ENCODE measurements at regions not wholly inside any gene's neighbourhood (a gene's known extent, or its start where the extent isn't known, plus 50 kb on each side); places are given as distances from the start of the nearest gene placed in this dataset.

DNA sequence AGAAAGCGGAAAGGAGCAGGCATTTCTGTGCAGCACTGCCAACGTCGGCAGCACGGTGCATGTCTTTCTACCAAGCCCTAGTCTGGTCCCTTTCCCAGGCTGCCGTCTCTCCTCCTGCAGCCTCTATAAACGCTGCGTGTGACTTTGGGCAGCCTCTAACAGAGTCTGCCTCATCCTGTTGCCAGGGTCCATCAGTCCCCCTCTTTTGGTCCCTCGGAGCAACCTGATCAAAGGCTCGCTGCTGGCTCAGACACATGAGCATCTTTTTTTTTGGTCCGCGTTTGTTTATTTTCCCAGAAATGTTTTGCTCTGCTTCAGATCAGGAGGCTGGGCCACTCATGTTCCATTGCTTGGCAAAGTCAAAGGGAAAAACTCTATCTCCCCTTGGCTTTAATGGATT, 166.8 kb upstream of the CST7 start:
- no peaks in the 10 kb centered on the region for H3K4me1 ChIP-seq
- no peaks in the 10 kb centered on the region for H3K36me3 ChIP-seq
- intact Hi-C loops (cut with DNase I), result no loop called here
- 67 to 74% methylated on average over 11 of the region's 11 CpGs for WGBS, 2 donors
- TF ChIP-seq CTCF (IDR thresholded peaks at IDR 0.05), result no peak
- H3K9me3 ChIP-seq, result no peaks in the 10 kb centered on the region
- H3K4me3 ChIP-seq, result no peak overlapping the region
- no peaks in the 10 kb centered on the region for H3K27me3 ChIP-seq
- no peak for FAIRE-seq
- peak in 2 of 6 donors; percentile 1 to 26 for DNase-seq
- no peak for ATAC-seq
- no peak overlapping the region for H3K27ac ChIP-seq

GRCh38 chr20:24782801-24783630, 166.1 kb upstream of the CST7 start:
- no peaks in the 10 kb centered on the region for H3K36me3 ChIP-seq
- intact Hi-C loops (cut with DNase I), result no loop called here
- H3K27me3 ChIP-seq, result no peaks in the 10 kb centered on the region
- H3K9me3 ChIP-seq, result no peaks in the 10 kb centered on the region
- ATAC-seq, result no peak
- H3K4me3 ChIP-seq, result no peak overlapping the region
- 71 to 81% methylated on average over 12 of the region's 12 CpGs for WGBS, 2 donors
- TF ChIP-seq CTCF (IDR thresholded peaks at IDR 0.05), result no peak
- H3K27ac ChIP-seq, result no peak overlapping the region
- no peaks in the 10 kb centered on the region for H3K4me1 ChIP-seq
- FAIRE-seq, result no peak
- peak in 2 of 6 donors; percentile 34 to 37 for DNase-seq

DNA sequence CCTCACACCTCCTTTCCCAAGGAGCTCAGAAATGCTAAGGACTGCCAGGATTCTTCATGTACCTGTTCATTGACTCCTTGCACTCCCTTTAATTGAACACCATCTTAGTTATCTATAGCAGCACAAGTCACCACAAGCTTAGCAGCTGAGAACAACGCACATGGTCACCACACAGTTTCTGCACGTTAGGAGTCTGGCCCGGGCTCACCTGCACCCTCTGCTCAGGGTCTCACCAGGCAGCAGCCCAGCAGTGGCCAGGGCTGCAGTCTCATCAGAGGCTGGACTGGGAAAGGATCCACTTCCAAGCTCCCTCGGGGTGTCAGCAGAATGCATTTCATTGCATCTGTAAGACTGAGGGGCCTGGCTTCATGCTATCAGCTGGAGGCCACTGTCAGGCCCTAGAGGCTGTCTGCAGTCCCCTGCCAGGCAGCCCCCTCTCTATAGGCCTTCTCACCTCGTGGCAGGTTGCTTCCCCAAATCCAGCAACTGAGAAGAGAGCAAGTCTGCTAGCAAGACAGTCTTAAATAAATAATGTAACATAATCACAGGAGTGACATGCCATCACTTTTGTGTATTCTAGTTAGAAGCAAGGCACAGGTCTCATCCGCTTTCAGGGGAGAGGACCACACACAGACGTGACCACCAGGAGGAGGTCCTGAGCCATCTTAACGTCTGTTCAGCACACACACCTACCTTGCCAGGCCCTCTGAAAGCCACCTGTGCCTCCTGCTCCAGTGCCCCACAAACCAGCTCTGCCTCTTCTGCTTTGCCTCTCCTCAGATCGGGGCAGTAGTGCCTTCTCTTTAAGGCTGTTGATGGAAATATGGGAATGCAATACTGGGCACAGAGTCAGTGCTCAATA, 165.2 kb upstream of the CST7 start:
- FAIRE-seq (no peak), DNase-seq (peak in 2 of 6 donors; percentile 15 to 25), ATAC-seq (peak in 1 of 4 donors; percentile 51)
- no peaks in the 10 kb centered on the region for H3K9me3 ChIP-seq
- H3K4me1 ChIP-seq, result no peaks in the 10 kb centered on the region
- intact Hi-C loops (cut with DNase I), result no loop called here
- no peaks in the 10 kb centered on the region for H3K27me3 ChIP-seq
- H3K27ac ChIP-seq, result no peak overlapping the region
- no peak overlapping the region for H3K4me3 ChIP-seq
- H3K36me3 ChIP-seq, result no peaks in the 10 kb centered on the region
- no peak for TF ChIP-seq CTCF (IDR thresholded peaks at IDR 0.05)
- 65 to 69% methylated on average over 9 of the region's 9 CpGs for WGBS, 2 donors

DNA sequence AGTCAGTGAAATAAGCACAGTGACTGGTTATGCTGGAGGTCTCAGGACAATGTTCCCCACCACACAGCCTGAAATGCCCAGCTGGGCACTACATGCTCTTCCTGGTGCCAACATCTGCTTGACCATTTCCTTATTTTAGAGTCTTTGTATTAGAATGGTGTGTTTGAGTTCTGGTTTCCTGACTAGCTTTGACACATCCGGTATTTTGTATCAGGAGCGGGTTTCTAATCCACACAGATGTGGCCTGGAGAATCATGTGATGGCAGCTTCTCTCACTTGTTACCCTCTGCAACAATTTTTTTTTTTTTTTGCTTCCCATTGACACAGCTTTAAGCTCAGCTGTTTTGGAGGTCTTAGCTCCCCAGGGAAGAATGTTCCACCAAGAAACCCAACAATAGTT, 164.5 kb upstream of the CST7 start:
- Histone ChIP-seq H3K27me3 (no peaks in the 10 kb centered on the region), H3K36me3 (no peaks in the 10 kb centered on the region), H3K4me3 (no peak overlapping the region), H3K4me1 (no peaks in the 10 kb centered on the region), H3K9me3 (no peaks in the 10 kb centered on the region), H3K27ac (no peak overlapping the region)
- DNase-seq (peak in 2 of 6 donors; percentile 3 to 4), ATAC-seq (peak in 1 of 4 donors; percentile 13), FAIRE-seq (no peak)
- no peak for TF ChIP-seq CTCF (IDR thresholded peaks at IDR 0.05)
- intact Hi-C loops (cut with DNase I), result no loop called here
- 72 to 85% methylated on average over 2 of the region's 2 CpGs for WGBS, 2 donors
